Stimulated activated CD4-positive, alpha-beta T cell treated with anti-CD3 and anti-CD28 coated beads, Interleukin-2, amount 100 ng/mL, for 24 hours (primary cell): ENCODE measurements at regions not wholly inside any gene's neighbourhood (a gene's known extent, or its start where the extent isn't known, plus 50 kb on each side); places are given as distances from the start of the nearest gene placed in this dataset.

Source experiments
- DNase-seq, 2 donors: peaks; one replicate each; pipeline ENCODE4 v3.0.0-alpha.2; 2020

- DNase-seq = no peak
Observed at GRCh38 chr4:89541998-89542397, 234.4 kb upstream of the GPRIN3 start.

GRCh38 chr4:89539797-89540711 lies 232.5 kb upstream of the GPRIN3 start:
- no peak for DNase-seq

GRCh38 chr4:89539374-89539773 lies 231.8 kb upstream of the GPRIN3 start:
- no peak for DNase-seq

- no peak for DNase-seq
Observed at GRCh38 chr4:89538886-89539285, 231.3 kb upstream of the GPRIN3 start.

- DNase-seq = no peak
Observed at GRCh38 chr4:89538171-89538570, 230.6 kb upstream of the GPRIN3 start.

GRCh38 chr4:89537281-89537680 lies 229.7 kb upstream of the GPRIN3 start:
- DNase-seq = no peak

GRCh38 chr4:89535251-89535650 lies 227.7 kb upstream of the GPRIN3 start:
- no peak for DNase-seq

GRCh38 chr4:89534356-89534755 lies 226.8 kb upstream of the GPRIN3 start:
- DNase-seq = no peak

- DNase-seq = no peak
Observed at GRCh38 chr4:89531932-89532640, 224.5 kb upstream of the GPRIN3 start.

GRCh38 chr4:89528526-89529133 lies 221.0 kb upstream of the GPRIN3 start:
- DNase-seq = no peak

GRCh38 chr4:89521826-89522225 lies 214.2 kb upstream of the GPRIN3 start:
- no peak for DNase-seq

GRCh38 chr4:89519771-89520320 lies 212.2 kb upstream of the GPRIN3 start:
- no peak for DNase-seq

- DNase-seq = no peak
Observed at GRCh38 chr4:89518259-89518658, 210.7 kb upstream of the GPRIN3 start.

GRCh38 chr4:89514811-89515210 lies 207.2 kb upstream of the GPRIN3 start:
- DNase-seq = no peak

- no peak for DNase-seq
Observed at GRCh38 chr4:89511776-89512175, 204.2 kb upstream of the GPRIN3 start.

GRCh38 chr4:89509708-89510281 lies 202.2 kb upstream of the GPRIN3 start:
- DNase-seq = peak in 1 of 2 donors; percentile 5

- no peak for DNase-seq
Observed at GRCh38 chr4:89506866-89507491, 199.4 kb upstream of the GPRIN3 start.

- DNase-seq = no peak
Observed at GRCh38 chr4:89502581-89502980, 195.0 kb upstream of the GPRIN3 start.

- no peak for DNase-seq
Observed at GRCh38 chr4:89497517-89498308, 190.1 kb upstream of the GPRIN3 start.

- DNase-seq = no peak
Observed at GRCh38 chr4:89496851-89497250, 189.3 kb upstream of the GPRIN3 start.

GRCh38 chr4:89493367-89493766 lies 185.8 kb upstream of the GPRIN3 start:
- DNase-seq = no peak
